Cardiac fibroblast (primary cell): ENCODE measurements at regions not wholly inside any gene's neighbourhood (a gene's known extent, or its start where the extent isn't known, plus 50 kb on each side); places are given as distances from the start of the nearest gene placed in this dataset.
"Not testable (repeated sequence)": the region's sequence is repeated elsewhere in the genome, so short reads cannot be mapped to it uniquely, and the experiment has no call there.

Source experiments
- DNase-seq, 2 donors: peaks; one replicate each; pipeline versions ENCODE4 v3.0.0 to v3.0.0-alpha.2; 2010; ENCODE audit warnings: low read depth in 2 of 2
- H3K4me3 ChIP-seq, 2 donors: replicated peaks in 1 of 2; 1 replicate in 1 of 2; 2 replicates in 1 of 2; pipeline ENCODE4 v1.5.1; 2011; ENCODE audit warnings: low read depth in 2 of 2, low read length in 2 of 2, mild to moderate bottlenecking in 2 of 2, moderate library complexity in 1 of 2
- CTCF ChIP-seq: IDR thresholded peaks from one replicate; pipeline ENCODE4 v1.5.1; 2011; ENCODE audit warnings: low read depth, mild to moderate bottlenecking, low read length, inconsistent platforms

GRCh38 chr4:72761368-72762038 lies 192.5 kb upstream of the ADAMTS3 start:
- H3K4me3 ChIP-seq, result no peak overlapping the region
- TF ChIP-seq CTCF, result no peak
- no peak for DNase-seq

GRCh38 chr4:72753414-72753813 lies 184.4 kb upstream of the ADAMTS3 start:
- H3K4me3 ChIP-seq, DNase-seq: not testable (repeated sequence)

GRCh38 chr4:72744103-72744725 lies 175.2 kb upstream of the ADAMTS3 start:
- no peak for TF ChIP-seq CTCF
- DNase-seq, result peak in 1 of 2 donors; percentile 9
- no peak overlapping the region for H3K4me3 ChIP-seq

GRCh38 chr4:72743078-72743477 lies 174.1 kb upstream of the ADAMTS3 start:
- no peak for DNase-seq
- TF ChIP-seq CTCF, result no peak
- no peak overlapping the region for H3K4me3 ChIP-seq

GRCh38 chr4:72715299-72715698 lies 146.3 kb upstream of the ADAMTS3 start:
- no peak for TF ChIP-seq CTCF
- H3K4me3 ChIP-seq, result no peak overlapping the region
- no peak for DNase-seq

GRCh38 chr4:72714482-72715279 lies 145.7 kb upstream of the ADAMTS3 start:
- H3K4me3 ChIP-seq, result no peak overlapping the region
- no peak for TF ChIP-seq CTCF
- no peak for DNase-seq

GRCh38 chr4:72712997-72713396 lies 144.0 kb upstream of the ADAMTS3 start:
- DNase-seq, result peak in 1 of 2 donors; percentile 6

More at GRCh38 chr4:72712997-72713396, 144.0 kb upstream of the ADAMTS3 start:
- H3K4me3 ChIP-seq, result no peak overlapping the region
- TF ChIP-seq CTCF, result no peak
